Stimulated activated naive CD4-positive, alpha-beta T cell treated with Interleukin-2 at 50 U/mL for 16 hours (primary cell): ENCODE measurements at regions not wholly inside any gene's neighbourhood (a gene's known extent, or its start where the extent isn't known, plus 50 kb on each side); places are given as distances from the start of the nearest gene placed in this dataset.
"Not testable (repeated sequence)": the region's sequence is repeated elsewhere in the genome, so short reads cannot be mapped to it uniquely, and the experiment has no call there.

ENCODE experiments used
- DNase-seq: peaks from one replicate; lab custom pipeline; 2025; lab: John Stamatoyannopoulos, UW

GRCh38 chr1:121573881-121574504 lies 389.2 kb downstream of the SRGAP2C start:
- not testable (repeated sequence) for DNase-seq

GRCh38 chr1:121574505-121574899 lies 389.7 kb downstream of the SRGAP2C start:
- not testable (repeated sequence) for DNase-seq

- not testable (repeated sequence) for DNase-seq
These were observed 398.1 kb downstream of the SRGAP2C start for GRCh38 chr1:121582898-121583297.

GRCh38 chr1:121586369-121587229 lies 401.8 kb downstream of the SRGAP2C start:
- DNase-seq = no peak

- DNase-seq = no peak
These were observed 402.4 kb downstream of the SRGAP2C start for GRCh38 chr1:121587230-121587569.

DNA sequence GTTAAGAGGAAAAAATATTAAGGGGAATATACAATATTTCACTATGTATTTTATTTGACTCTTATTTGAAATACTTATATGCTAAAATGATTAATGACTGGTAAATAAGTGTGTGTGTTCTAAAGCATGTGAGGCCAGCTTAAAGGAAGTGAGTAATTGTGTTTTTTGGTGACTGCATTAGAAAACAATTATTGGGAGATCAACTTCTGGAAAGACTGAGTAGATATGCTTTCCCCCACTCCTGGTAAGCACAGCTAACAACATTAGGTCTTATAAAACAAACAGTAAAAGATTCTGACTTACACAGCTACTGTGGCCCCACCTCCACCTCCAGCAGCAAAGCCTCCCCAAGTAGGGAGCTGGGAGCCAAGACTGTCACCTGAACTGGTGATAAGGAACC lies 403.0 kb downstream of the SRGAP2C start:
- DNase-seq = no peak

DNA sequence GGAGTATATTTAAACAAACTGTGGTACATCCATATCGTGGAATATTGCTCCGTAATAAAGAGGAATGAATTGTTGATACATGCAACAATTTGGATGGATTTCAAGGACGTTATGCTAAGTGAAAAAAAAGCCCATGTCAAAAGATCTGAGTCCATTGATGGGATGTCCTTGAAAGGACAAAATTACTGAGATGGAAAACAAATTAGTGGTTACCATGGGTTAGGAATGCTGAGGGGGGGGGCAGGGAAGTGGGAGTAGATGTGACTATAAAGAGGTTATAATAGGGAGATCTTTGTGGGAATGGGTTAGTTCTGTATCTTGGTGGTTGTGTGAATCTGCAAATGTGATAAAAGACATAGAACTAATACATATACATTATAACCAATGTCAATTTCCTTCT lies 409.3 kb downstream of the SRGAP2C start:
- DNase-seq = no peak

DNA sequence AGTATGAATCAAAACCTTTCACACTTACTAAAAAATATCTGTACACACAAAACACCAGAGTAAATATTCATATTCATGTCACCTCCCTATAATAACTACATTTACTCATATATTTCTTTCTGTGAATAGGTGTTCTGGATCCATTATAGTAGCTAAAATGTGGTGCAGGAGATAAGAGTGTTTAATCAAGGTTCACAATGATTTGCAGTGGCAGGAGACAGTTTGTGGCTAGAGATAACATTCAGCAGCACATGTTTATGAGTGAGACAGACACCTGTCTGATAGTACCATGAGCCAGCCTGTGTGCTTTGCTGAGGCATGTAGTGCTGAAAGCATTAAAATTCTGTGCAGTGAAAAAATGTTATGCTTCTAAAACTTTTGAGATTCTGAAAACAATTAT lies 410.3 kb downstream of the SRGAP2C start:
- no peak for DNase-seq

DNA sequence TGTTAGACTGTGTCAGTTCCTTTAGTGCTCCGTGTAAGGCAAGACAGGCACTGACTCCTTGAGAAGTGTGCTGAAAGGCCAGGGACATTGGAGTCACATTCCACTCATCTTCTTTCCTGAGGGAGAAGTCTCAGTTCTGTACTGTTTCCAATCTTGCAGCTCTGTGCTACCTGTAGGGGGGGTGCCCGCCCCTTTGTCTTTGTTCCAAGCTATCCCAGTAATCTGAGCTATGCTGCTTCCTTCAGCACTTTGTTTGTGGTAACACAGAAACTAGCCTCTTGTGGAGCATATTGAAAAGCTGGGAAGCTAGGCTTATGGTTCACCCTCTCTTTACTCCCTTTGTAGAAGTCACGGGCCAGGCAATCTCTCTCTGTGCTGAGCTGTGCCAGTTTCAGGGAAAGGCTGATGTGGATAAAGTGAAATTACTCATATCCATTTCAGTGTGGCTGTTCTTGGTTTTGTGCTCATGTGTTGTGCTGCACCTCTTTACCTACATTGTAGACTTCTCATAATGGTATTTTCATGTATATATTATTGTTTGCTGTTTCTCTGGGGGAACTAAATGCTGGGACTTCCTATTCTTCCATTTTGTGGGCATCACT lies 420.2 kb downstream of the SRGAP2C start:
- not testable (repeated sequence) for DNase-seq

GRCh38 chr1:121607499-121607898 lies 422.7 kb downstream of the SRGAP2C start:
- DNase-seq = not testable (repeated sequence)
